Panc1 (cell line): ENCODE measurements at regions not wholly inside any gene's neighbourhood (a gene's known extent, or its start where the extent isn't known, plus 50 kb on each side); places are given as distances from the start of the nearest gene placed in this dataset.

Experiments
- ATAC-seq: fragments of 200-7000 bp; cut with Tn5 transposase; 2 replicates; pipeline ENCODE4 v1.9.1; 2020; ENCODE audit warnings: mild to moderate bottlenecking, moderate library complexity
- BruUV-seq: library from RNA; stranded (reverse); fragments of 400-500 nt; replicated peaks from 2 replicates; lab custom pipeline; 2021; lab: Mats Ljungman, UMichigan
- CTCF ChIA-PET: fragments of 300-600 bp; sonication (Branson Sonifier 250); formaldehyde crosslinking; loops from one replicate; lab custom pipeline; 2022; ENCODE audit warnings: antibody characterized with exemption; lab: Charles Lee
- POLR2A ChIA-PET: fragments of 300-600 bp; sonication (Branson Sonifier 250); formaldehyde crosslinking; loops from one replicate; lab custom pipeline; 2022; ENCODE audit warnings: antibody characterized with exemption; lab: Charles Lee
- DNase-seq: peaks from one replicate; pipeline ENCODE4 v3.0.0-alpha.2; 2010; ENCODE audit warnings: low read depth, low spot score
- H3K27ac ChIP-seq: 2 replicates; pipeline ENCODE4 v1.5.1; 2011; ENCODE audit warnings: mild to moderate bottlenecking, low read length, inconsistent platforms
- H3K27me3 ChIP-seq: fragments of 200-500 bp; sonication (Bioruptor generic); 2 replicates; pipeline ENCODE4 v1.6.0; 2014; ENCODE audit warnings: low read length, inconsistent platforms; ENCODE audit not compliant: control insufficient read depth, insufficient read depth
- H3K36me3 ChIP-seq: fragments of 200-500 bp; sonication (Bioruptor generic); 2 replicates; pipeline ENCODE4 v1.5.1; 2014; ENCODE audit warnings: inconsistent platforms, mild to moderate bottlenecking, low read length, moderate library complexity; ENCODE audit not compliant: control insufficient read depth, insufficient read depth
- H3K4me1 ChIP-seq: 2 replicates; pipeline ENCODE4 v1.5.1; 2011; ENCODE audit warnings: inconsistent platforms, mild to moderate bottlenecking, low read length, moderate library complexity; ENCODE audit not compliant: control insufficient read depth, insufficient read depth
- H3K4me3 ChIP-seq, 2 experiments: 2 replicates each; pipeline ENCODE4 v1.5.1; 2011 to 2012; ENCODE audit warnings: low read depth in 2 of 2, low read length in 2 of 2, mild to moderate bottlenecking in 2 of 2, inconsistent platforms in 1 of 2, moderate library complexity in 1 of 2
- H3K9me3 ChIP-seq: fragments of 200-500 bp; sonication (Bioruptor generic); 2 replicates; pipeline ENCODE4 v1.5.1; 2014; ENCODE audit warnings: low read depth, mild to moderate bottlenecking, inconsistent platforms, low read length, moderate library complexity; ENCODE audit not compliant: control insufficient read depth, insufficient read depth
- POLR2AphosphoS5 ChIP-seq: IDR thresholded peaks from 2 replicates; pipeline ENCODE4 v1.6.1; 2012; ENCODE audit warnings: mild to moderate bottlenecking, low read depth, low read length, moderate library complexity
- REST ChIP-seq, 2 experiments: IDR thresholded peaks; 2 replicates each; pipeline ENCODE4 v1.6.1; 2011 to 2012; ENCODE audit warnings: low read depth in 2 of 2, control low read depth in 1 of 2, low read length in 1 of 2, mild to moderate bottlenecking in 1 of 2, moderate library complexity in 1 of 2; ENCODE audit not compliant: insufficient read depth in 1 of 2
- SIN3A ChIP-seq: IDR thresholded peaks from 2 replicates; pipeline ENCODE4 v1.6.1; 2012; ENCODE audit warnings: low read depth, mild to moderate bottlenecking, low read length, moderate library complexity, borderline replicate concordance; ENCODE audit not compliant: insufficient read depth
- TCF7L2 ChIP-seq: IDR thresholded peaks from 2 replicates; pipeline ENCODE4 v1.6.1; 2011; ENCODE audit warnings: mild to moderate bottlenecking, low read depth, low read length, inconsistent platforms
- in situ Hi-C: cut with HindIII; loops from 2 replicates; pipeline ENCODE4 v1.10.0; 2016; ENCODE audit warnings: low sequenced_read_pairs, low pct_unique_long_range_greater_than_20kb
- intact Hi-C: fragments of 100-400 bp; cut with micrococcal nuclease; formaldehyde crosslinking; loops from one replicate; pipeline ENCODE4 v1.10.0; 2022; ENCODE audit not compliant: unreplicated experiment
- TF ChIP-seq, protein P1 (sequence below): fragments of 450-650 bp; IDR thresholded peaks from 2 replicates; pipeline ENCODE4 v1.5.1; 2017; ENCODE audit warnings: mild to moderate bottlenecking

- TF ChIP-seq REST (IDR thresholded peaks at IDR 0.05; ENCODE audit: insufficient read depth in 1 of 2, low read depth in 2 of 2, low read length in 1 of 2) (no peak), POLR2AphosphoS5 (no peak)
- Histone ChIP-seq H3K9me3 (no peaks in the 10 kb centered on the region), H3K36me3 (no peaks in the 10 kb centered on the region), H3K4me3 (no peak overlapping the region), H3K27me3 (no peaks in the 10 kb centered on the region), H3K27ac (no peak overlapping the region), H3K4me1 (no peaks in the 10 kb centered on the region)
- in situ Hi-C loops = no loop called here
- ChIA-PET POLR2A (no interaction called here), CTCF (no interaction called here)
- no peak for ATAC-seq
- intact Hi-C loops = no loop called here
- no TSS peak for BruUV-seq
- no peak for DNase-seq
Measured at GRCh38 chr4:17164666-17165065, 266.2 kb upstream of the LDB2 start.

DNA sequence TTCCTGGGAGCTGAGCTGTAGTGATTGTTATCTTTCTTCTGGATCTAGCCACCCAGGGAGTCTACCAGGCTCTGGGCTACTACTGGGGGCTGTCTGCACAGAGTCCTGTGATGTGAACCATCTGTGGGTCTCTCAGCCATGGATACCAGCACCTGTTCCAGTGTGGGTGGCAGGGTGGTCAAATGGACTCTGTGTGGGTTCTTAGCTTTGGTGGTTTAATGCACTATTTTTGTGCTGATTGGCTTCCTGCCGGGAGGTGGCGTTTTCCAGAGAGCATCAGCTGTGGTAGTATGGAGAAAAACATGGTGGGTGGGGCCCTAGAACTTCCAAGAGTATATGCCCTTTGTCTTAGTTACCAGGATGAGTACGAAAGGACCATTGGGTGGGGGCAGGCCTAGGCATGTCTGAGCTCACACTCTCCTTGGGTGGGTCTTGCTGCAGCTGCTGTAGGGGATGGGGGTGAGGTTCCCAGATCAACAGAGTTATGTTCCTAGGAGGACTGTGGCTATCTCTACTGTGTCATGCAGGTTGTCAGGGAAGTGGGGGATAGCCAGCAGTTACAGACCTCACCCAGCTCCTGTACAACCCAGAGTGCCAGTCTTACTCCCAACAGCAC lies 264.8 kb upstream of the LDB2 start:
- Histone ChIP-seq H3K27me3 (no peaks in the 10 kb centered on the region), H3K4me3 (no peak overlapping the region), H3K4me1 (no peaks in the 10 kb centered on the region), H3K27ac (no peak overlapping the region), H3K9me3 (no peaks in the 10 kb centered on the region), H3K36me3 (no peaks in the 10 kb centered on the region)
- TF ChIP-seq SIN3A (no peak), TCF7L2 (no peak), POLR2AphosphoS5 (no peak), REST (IDR thresholded peaks at IDR 0.05; ENCODE audit: insufficient read depth in 1 of 2, low read depth in 2 of 2, low read length in 1 of 2) (no peak)
- TF ChIP-seq, protein P1, sequence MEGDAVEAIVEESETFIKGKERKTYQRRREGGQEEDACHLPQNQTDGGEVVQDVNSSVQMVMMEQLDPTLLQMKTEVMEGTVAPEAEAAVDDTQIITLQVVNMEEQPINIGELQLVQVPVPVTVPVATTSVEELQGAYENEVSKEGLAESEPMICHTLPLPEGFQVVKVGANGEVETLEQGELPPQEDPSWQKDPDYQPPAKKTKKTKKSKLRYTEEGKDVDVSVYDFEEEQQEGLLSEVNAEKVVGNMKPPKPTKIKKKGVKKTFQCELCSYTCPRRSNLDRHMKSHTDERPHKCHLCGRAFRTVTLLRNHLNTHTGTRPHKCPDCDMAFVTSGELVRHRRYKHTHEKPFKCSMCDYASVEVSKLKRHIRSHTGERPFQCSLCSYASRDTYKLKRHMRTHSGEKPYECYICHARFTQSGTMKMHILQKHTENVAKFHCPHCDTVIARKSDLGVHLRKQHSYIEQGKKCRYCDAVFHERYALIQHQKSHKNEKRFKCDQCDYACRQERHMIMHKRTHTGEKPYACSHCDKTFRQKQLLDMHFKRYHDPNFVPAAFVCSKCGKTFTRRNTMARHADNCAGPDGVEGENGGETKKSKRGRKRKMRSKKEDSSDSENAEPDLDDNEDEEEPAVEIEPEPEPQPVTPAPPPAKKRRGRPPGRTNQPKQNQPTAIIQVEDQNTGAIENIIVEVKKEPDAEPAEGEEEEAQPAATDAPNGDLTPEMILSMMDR = no peak
- ChIA-PET CTCF (no interaction called here), POLR2A (no interaction called here)
- intact Hi-C loops = no loop called here
- no TSS peak for BruUV-seq
- in situ Hi-C loops = no loop called here
- DNase-seq (no peak), ATAC-seq (no peak)
